Right lung (tissue), 2 donors: ENCODE measurements at regions not wholly inside any gene's neighbourhood (a gene's known extent, or its start where the extent isn't known, plus 50 kb on each side); places are given as distances from the start of the nearest gene placed in this dataset.
"Not testable (repeated sequence)": the region's sequence is repeated elsewhere in the genome, so short reads cannot be mapped to it uniquely, and the experiment has no call there.

Experiments
- DNase-seq, 2 donors: peaks; one replicate each; pipeline ENCODE4 v3.0.0-alpha.2; 2013

DNA sequence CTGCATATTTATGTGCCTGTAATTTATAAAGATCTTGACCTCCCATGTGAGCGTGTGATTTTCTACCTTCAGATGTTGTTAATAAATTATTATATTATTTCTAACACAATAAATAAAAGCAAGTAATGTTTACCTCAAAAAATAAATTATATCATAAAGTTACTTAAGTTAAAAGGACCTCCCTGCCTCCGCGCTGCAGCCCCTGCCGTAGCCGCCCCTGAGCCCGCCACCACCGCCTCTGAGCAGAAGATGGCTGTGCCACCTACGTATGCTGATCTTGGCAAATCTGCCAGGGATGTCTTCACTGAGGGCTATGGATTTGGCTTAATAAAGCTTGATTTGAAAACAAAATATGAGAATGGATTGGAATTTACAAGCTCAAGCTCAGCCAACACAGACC is 119.6 kb upstream of the BRWD3 start:
- no peak for DNase-seq

DNA sequence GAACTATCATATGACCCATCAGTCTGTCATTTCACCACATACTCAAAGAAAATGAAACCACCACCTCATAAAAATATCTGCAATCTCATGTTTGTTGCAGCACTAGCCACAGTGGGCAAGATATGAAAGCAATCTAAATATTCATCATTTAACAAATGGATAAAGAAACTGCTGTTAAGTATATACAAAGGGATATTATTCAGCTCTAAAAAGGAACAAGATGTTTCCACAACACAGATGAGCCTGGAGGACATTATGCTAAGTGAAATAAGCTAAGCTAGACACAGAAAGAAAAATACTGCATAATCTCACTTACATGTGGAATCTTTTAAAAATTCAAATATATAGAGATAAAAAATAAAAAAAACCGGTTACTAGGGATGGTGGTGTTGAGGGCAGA is 108.2 kb upstream of the BRWD3 start:
- no peak for DNase-seq

DNA sequence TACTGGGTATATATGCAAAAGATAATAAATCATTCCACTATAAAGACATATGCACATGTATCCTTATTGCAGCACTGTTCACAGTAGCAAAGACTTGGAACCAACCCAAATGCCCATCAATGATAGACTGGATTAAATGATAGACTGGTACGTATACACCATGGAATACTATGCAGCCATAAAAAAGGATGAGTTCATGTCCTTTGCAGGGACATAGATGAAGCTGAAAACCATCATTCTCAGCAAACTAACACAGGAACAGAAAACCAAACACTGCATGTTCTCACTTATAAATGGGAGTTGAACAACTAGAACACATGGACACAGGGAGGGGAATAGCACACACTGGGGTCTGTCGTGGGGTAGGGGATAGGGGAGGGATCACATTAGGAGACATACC is 102.7 kb upstream of the BRWD3 start:
- DNase-seq = not testable (repeated sequence)

DNA sequence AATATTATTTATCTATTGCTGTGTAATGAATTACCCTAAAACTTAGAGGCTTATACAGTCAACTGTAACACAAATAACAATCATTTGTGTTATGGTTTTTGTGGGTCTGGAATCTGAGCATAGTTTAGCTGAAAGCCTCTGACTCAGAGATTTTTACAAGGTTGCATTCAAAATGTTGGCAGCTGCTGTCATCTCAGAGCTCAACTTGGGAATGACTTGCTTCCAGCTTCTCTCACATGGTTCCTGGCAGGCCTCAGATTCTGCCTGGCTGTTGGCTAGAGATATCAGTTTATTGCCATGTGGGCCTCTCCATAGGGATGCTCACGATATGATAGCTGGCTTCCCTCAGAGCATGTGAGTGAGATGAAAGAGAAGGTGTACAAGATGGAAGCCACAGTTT is 70.2 kb upstream of the BRWD3 start:
- no peak for DNase-seq

DNA sequence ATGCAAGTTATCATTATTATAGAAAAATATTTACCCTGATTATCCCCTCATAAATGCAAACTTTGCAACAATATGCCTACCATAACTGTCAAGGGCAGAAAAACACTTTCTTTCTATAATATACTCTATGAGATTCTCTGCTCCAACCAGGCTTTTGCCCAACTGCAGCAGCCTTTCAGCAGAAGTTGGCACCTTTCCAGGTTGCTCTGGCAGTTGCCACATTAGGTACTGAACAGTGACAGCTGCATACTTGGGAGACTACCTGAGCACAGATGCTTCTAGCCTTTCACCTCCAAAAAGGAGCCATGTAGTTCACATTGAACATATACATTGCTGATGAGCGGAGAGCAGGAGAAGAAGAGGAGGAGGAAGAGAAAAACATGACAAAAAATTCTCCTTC is 69.5 kb upstream of the BRWD3 start:
- DNase-seq = peak in 1 of 2 donors; percentile 2

DNA sequence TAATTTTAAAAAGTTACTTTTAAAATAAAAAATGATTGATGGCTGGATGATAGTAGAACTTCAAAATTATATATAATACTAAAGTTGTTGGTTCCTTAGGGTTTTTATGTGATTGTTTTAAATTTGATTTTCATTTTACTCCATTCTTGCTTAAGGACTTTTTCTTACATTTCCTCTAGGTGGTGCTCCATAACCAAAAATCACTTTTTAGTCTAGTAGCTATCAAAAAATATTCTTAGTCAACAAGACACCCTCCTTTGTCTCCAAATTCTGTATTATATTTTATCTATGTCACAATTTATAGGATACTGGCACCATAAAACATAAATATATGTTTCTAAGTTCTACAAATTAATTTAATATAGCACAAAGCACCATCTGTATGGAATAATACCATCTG is 67.2 kb upstream of the BRWD3 start:
- DNase-seq = peak in 1 of 2 donors; percentile 3
